ENCODE measurements at regions not wholly inside any gene's neighbourhood (a gene's known extent, or its start where the extent isn't known, plus 50 kb on each side); places are given as distances from the start of the nearest gene placed in this dataset.

GRCh38 chr5:165321912-165322311 is 1816.5 kb downstream of the MAT2B start:
- intact Hi-C loops (cut with DNase I), result no loop called here
- 71 to 80% methylated on average over 4 of the region's 4 CpGs for WGBS, 2 donors
- H3K27ac ChIP-seq (ENCODE audit: low read depth in 1 of 2, low read length in 2 of 2), result no peak overlapping the region
- DNase-seq (no peak), ATAC-seq (ENCODE audit: low FRiP score) (no peak)
- H3K4me1 ChIP-seq (ENCODE audit: control insufficient read depth in 1 of 2, insufficient read depth in 2 of 2, low read length in 2 of 2), result no peaks in the 10 kb centered on the region
- H3K4me3 ChIP-seq (ENCODE audit: low read length in 2 of 2), result no peak overlapping the region
- H3K27me3 ChIP-seq (ENCODE audit: control insufficient read depth in 1 of 2, insufficient read depth in 2 of 2, low read length in 1 of 2), result no peaks in the 10 kb centered on the region
- H3K36me3 ChIP-seq (ENCODE audit: control insufficient read depth in 1 of 2, insufficient read depth in 2 of 2, low read length in 1 of 2), result no peaks in the 10 kb centered on the region
- peaks cover under 1% of the 10 kb centered on the region for H3K9me3 ChIP-seq (ENCODE audit: control insufficient read depth, low read length)

- Histone ChIP-seq H3K4me1 (ENCODE audit: control insufficient read depth in 1 of 2, insufficient read depth in 2 of 2, low read length in 2 of 2) (no peaks in the 10 kb centered on the region), H3K27me3 (ENCODE audit: control insufficient read depth in 1 of 2, insufficient read depth in 2 of 2, low read length in 1 of 2) (no peaks in the 10 kb centered on the region), H3K27ac (ENCODE audit: low read depth in 1 of 2, low read length in 2 of 2) (no peak overlapping the region), H3K36me3 (ENCODE audit: control insufficient read depth in 1 of 2, insufficient read depth in 2 of 2, low read length in 1 of 2) (no peaks in the 10 kb centered on the region), H3K4me3 (ENCODE audit: low read length in 2 of 2) (no peak overlapping the region), H3K9me3 (ENCODE audit: control insufficient read depth, low read length) (no peaks in the 10 kb centered on the region)
- ATAC-seq (ENCODE audit: low FRiP score), result no peak
- intact Hi-C loops (cut with DNase I), result no loop called here
- DNase-seq, result no peak
- WGBS, 2 donors, result 74 to 75% methylated on average over 1 of the region's 1 CpG
Observed at GRCh38 chr5:165325221-165325620, 1819.8 kb downstream of the MAT2B start.

GRCh38 chr5:165327631-165328030 is 1822.2 kb downstream of the MAT2B start:
- DNase-seq (no peak), ATAC-seq (ENCODE audit: low FRiP score) (no peak)
- intact Hi-C loops (cut with DNase I), result no loop called here
- Histone ChIP-seq H3K27me3 (ENCODE audit: control insufficient read depth in 1 of 2, insufficient read depth in 2 of 2, low read length in 1 of 2) (no peaks in the 10 kb centered on the region), H3K27ac (ENCODE audit: low read depth in 1 of 2, low read length in 2 of 2) (no peak overlapping the region), H3K4me3 (ENCODE audit: low read length in 2 of 2) (no peak overlapping the region), H3K9me3 (ENCODE audit: control insufficient read depth, low read length) (no peaks in the 10 kb centered on the region), H3K36me3 (ENCODE audit: control insufficient read depth in 1 of 2, insufficient read depth in 2 of 2, low read length in 1 of 2) (no peaks in the 10 kb centered on the region), H3K4me1 (ENCODE audit: control insufficient read depth in 1 of 2, insufficient read depth in 2 of 2, low read length in 2 of 2) (no peaks in the 10 kb centered on the region)
- WGBS, 2 donors, result 96 to 97% methylated on average over 2 of the region's 2 CpGs

- intact Hi-C loops (cut with DNase I), result no loop called here
- no peak for DNase-seq
- no peaks in the 10 kb centered on the region for H3K4me1 ChIP-seq (ENCODE audit: control insufficient read depth in 1 of 2, insufficient read depth in 2 of 2, low read length in 2 of 2)
- H3K27me3 ChIP-seq (ENCODE audit: control insufficient read depth in 1 of 2, insufficient read depth in 2 of 2, low read length in 1 of 2), result no peaks in the 10 kb centered on the region
- no peaks in the 10 kb centered on the region for H3K9me3 ChIP-seq (ENCODE audit: control insufficient read depth, low read length)
- H3K36me3 ChIP-seq (ENCODE audit: control insufficient read depth in 1 of 2, insufficient read depth in 2 of 2, low read length in 1 of 2), result no peaks in the 10 kb centered on the region
- H3K4me3 ChIP-seq (ENCODE audit: low read length in 2 of 2), result no peak overlapping the region
- ATAC-seq (ENCODE audit: low FRiP score), result no peak
- no peak overlapping the region for H3K27ac ChIP-seq (ENCODE audit: low read depth in 1 of 2, low read length in 2 of 2)
Observed at GRCh38 chr5:165328846-165329245, 1823.4 kb downstream of the MAT2B start.

GRCh38 chr5:165333623-165334022 is 1828.2 kb downstream of the MAT2B start:
- H3K4me1 ChIP-seq (ENCODE audit: control insufficient read depth in 1 of 2, insufficient read depth in 2 of 2, low read length in 2 of 2), result no peaks in the 10 kb centered on the region
- intact Hi-C loops (cut with DNase I), result no loop called here
- WGBS, 2 donors, result 94 to 95% methylated on average over 3 of the region's 3 CpGs

GRCh38 chr5:165334201-165334600 is 1828.8 kb downstream of the MAT2B start:
- no peaks in the 10 kb centered on the region for H3K36me3 ChIP-seq (ENCODE audit: control insufficient read depth in 1 of 2, insufficient read depth in 2 of 2, low read length in 1 of 2)
- no peak overlapping the region for H3K4me3 ChIP-seq (ENCODE audit: low read length in 2 of 2)
- intact Hi-C loops (cut with DNase I), result no loop called here
- WGBS, 2 donors, result 67 to 70% methylated on average over 2 of the region's 2 CpGs
- H3K4me1 ChIP-seq (ENCODE audit: control insufficient read depth in 1 of 2, insufficient read depth in 2 of 2, low read length in 2 of 2), result no peaks in the 10 kb centered on the region
- no peak overlapping the region for H3K27ac ChIP-seq (ENCODE audit: low read depth in 1 of 2, low read length in 2 of 2)
- H3K9me3 ChIP-seq (ENCODE audit: control insufficient read depth, low read length), result no peaks in the 10 kb centered on the region
- no peaks in the 10 kb centered on the region for H3K27me3 ChIP-seq (ENCODE audit: control insufficient read depth in 1 of 2, insufficient read depth in 2 of 2, low read length in 1 of 2)
- DNase-seq (no peak), ATAC-seq (ENCODE audit: low FRiP score) (no peak)

More at GRCh38 chr5:165333623-165334022, 1828.2 kb downstream of the MAT2B start:
- Histone ChIP-seq H3K4me3 (ENCODE audit: low read length in 2 of 2) (no peak overlapping the region), H3K9me3 (ENCODE audit: control insufficient read depth, low read length) (no peaks in the 10 kb centered on the region), H3K36me3 (ENCODE audit: control insufficient read depth in 1 of 2, insufficient read depth in 2 of 2, low read length in 1 of 2) (no peaks in the 10 kb centered on the region), H3K27me3 (ENCODE audit: control insufficient read depth in 1 of 2, insufficient read depth in 2 of 2, low read length in 1 of 2) (no peaks in the 10 kb centered on the region), H3K27ac (ENCODE audit: low read depth in 1 of 2, low read length in 2 of 2) (no peak overlapping the region)
- no peak for DNase-seq
- ATAC-seq (ENCODE audit: low FRiP score), result no peak

GRCh38 chr5:165349735-165350134 is 1844.3 kb downstream of the MAT2B start:
- Histone ChIP-seq H3K9me3 (ENCODE audit: control insufficient read depth, low read length) (no peaks in the 10 kb centered on the region), H3K4me1 (ENCODE audit: control insufficient read depth in 1 of 2, insufficient read depth in 2 of 2, low read length in 2 of 2) (no peaks in the 10 kb centered on the region), H3K4me3 (ENCODE audit: low read length in 2 of 2) (no peak overlapping the region), H3K27me3 (ENCODE audit: control insufficient read depth in 1 of 2, insufficient read depth in 2 of 2, low read length in 1 of 2) (no peaks in the 10 kb centered on the region), H3K27ac (ENCODE audit: low read depth in 1 of 2, low read length in 2 of 2) (no peak overlapping the region), H3K36me3 (ENCODE audit: control insufficient read depth in 1 of 2, insufficient read depth in 2 of 2, low read length in 1 of 2) (no peaks in the 10 kb centered on the region)
- DNase-seq (no peak), ATAC-seq (ENCODE audit: low FRiP score) (no peak)
- 65 to 75% methylated on average over 1 of the region's 1 CpG for WGBS, 2 donors
- intact Hi-C loops (cut with DNase I), result no loop called here

GRCh38 chr5:165351342-165351741 is 1845.9 kb downstream of the MAT2B start:
- no peaks in the 10 kb centered on the region for H3K27me3 ChIP-seq (ENCODE audit: control insufficient read depth in 1 of 2, insufficient read depth in 2 of 2, low read length in 1 of 2)
- 62 to 68% methylated on average over 5 of the region's 5 CpGs for WGBS, 2 donors
- H3K4me1 ChIP-seq (ENCODE audit: control insufficient read depth in 1 of 2, insufficient read depth in 2 of 2, low read length in 2 of 2), result no peaks in the 10 kb centered on the region
- no peak overlapping the region for H3K27ac ChIP-seq (ENCODE audit: low read depth in 1 of 2, low read length in 2 of 2)
- ATAC-seq (ENCODE audit: low FRiP score) (no peak), DNase-seq (no peak)
- H3K4me3 ChIP-seq (ENCODE audit: low read length in 2 of 2), result no peak overlapping the region
- intact Hi-C loops (cut with DNase I), result no loop called here
- no peaks in the 10 kb centered on the region for H3K36me3 ChIP-seq (ENCODE audit: control insufficient read depth in 1 of 2, insufficient read depth in 2 of 2, low read length in 1 of 2)
- no peaks in the 10 kb centered on the region for H3K9me3 ChIP-seq (ENCODE audit: control insufficient read depth, low read length)

GRCh38 chr5:165360366-165360765 is 1854.9 kb downstream of the MAT2B start:
- no peak overlapping the region for H3K4me3 ChIP-seq (ENCODE audit: low read length in 2 of 2)
- H3K27me3 ChIP-seq (ENCODE audit: control insufficient read depth in 1 of 2, insufficient read depth in 2 of 2, low read length in 1 of 2), result no peaks in the 10 kb centered on the region
- ATAC-seq (ENCODE audit: low FRiP score) (no peak), DNase-seq (no peak)
- no peak overlapping the region for H3K27ac ChIP-seq (ENCODE audit: low read depth in 1 of 2, low read length in 2 of 2)
- intact Hi-C loops (cut with DNase I), result no loop called here
- WGBS, 2 donors, result 63 to 70% methylated on average over 4 of the region's 4 CpGs
- H3K9me3 ChIP-seq (ENCODE audit: control insufficient read depth, low read length), result peaks cover 2% of the 10 kb centered on the region
- no peaks in the 10 kb centered on the region for H3K36me3 ChIP-seq (ENCODE audit: control insufficient read depth in 1 of 2, insufficient read depth in 2 of 2, low read length in 1 of 2)
- no peaks in the 10 kb centered on the region for H3K4me1 ChIP-seq (ENCODE audit: control insufficient read depth in 1 of 2, insufficient read depth in 2 of 2, low read length in 2 of 2)

Data from aorta (tissue), 5 donors.